Umbilical cord (tissue), 1 donor: ENCODE measurements at regions not wholly inside any gene's neighbourhood (a gene's known extent, or its start where the extent isn't known, plus 50 kb on each side); places are given as distances from the start of the nearest gene placed in this dataset.
A peak's percentile ranks its signal among the peaks of the same experiment; 100 is the strongest.

ENCODE experiments used
- DNase-seq: peaks from one replicate; pipeline ENCODE4 v3.0.0-alpha.2; 2015; ENCODE audit warnings: low spot score

DNA sequence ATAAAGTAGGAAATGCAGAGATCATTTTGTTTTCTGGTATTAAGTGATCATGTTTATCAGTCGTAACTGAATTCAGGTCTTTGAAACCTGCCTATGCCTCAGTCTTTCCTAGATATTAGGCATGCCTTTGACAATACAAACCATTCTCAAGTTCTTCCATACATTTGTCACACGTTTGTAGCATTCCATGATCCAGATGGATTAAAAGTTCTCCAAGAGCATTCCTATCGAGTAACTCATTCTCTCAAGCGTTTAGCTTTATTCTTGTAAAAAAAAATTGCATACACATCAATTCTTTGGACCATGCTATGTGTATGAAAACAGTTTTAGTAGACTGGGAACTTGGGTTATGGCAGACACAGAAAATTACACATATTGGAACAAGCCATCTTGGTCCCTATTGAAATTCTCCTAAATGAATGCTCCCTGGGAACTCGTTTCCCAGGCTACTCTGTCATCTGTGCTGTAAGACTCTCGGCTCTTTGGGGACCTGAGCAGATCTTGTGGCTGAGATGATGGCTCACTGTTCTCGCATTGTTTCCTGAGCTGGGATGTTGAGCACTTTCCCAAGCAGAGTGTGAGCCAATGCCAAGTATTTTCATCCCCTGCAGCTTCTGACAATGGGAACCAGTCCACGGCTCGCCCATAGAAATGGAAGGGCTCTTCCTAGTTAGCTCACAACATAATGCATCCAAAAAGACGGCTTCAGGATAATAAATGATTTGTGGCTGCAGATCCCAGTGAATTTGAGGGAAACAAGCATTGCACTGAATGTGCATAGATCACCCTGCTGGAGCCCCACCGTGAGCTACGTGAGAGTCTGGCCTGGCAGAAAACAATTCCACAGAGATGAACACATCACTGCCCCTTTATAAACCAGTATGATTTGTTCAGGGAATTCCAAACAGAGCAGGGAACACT lies 230.2 kb downstream of the IRX1 start:
- DNase-seq = peak; percentile 11

DNA sequence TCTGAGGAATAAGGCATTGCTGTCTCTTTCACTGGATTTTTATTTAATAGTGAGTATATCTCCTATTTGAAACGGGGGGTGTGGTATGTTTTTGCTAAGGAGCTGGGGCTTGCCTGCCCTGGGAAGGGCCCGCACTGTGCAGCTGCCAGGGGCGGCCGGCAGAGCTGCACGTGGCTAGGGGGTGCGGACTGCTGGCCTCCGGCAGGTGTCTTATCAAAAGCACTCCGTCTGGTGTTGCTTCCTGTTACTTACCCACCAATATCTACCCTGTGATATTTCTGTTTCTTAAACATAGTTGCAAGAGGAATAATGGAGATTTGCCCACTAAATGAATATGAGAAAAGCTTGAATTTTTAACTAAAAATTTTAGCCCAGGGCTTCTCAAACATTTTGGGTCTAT lies 232.0 kb downstream of the IRX1 start:
- no peak for DNase-seq

DNA sequence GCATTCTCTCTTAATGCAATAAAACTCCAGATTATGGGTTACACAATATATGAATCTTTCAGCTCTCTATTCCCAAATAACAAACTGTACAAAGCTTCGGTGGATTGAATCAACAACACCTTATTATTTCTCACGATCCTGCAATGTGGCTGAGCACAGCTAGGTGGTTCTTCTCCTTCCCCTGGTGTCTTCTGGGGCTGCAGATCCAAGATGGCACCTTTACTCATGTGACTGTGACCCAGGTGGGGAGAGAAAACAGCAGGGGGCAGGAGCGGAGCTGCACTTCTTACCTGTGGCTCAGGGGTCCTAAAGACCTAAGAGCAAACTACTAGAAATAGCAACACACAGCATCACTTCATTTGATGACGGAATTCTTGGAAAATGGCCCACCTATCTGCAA lies 233.1 kb downstream of the IRX1 start:
- no peak for DNase-seq

- DNase-seq = no peak
Measured at GRCh38 chr5:3833566-3833965, 237.9 kb downstream of the IRX1 start.

GRCh38 chr5:3835811-3836210 lies 240.2 kb downstream of the IRX1 start:
- no peak for DNase-seq

DNA sequence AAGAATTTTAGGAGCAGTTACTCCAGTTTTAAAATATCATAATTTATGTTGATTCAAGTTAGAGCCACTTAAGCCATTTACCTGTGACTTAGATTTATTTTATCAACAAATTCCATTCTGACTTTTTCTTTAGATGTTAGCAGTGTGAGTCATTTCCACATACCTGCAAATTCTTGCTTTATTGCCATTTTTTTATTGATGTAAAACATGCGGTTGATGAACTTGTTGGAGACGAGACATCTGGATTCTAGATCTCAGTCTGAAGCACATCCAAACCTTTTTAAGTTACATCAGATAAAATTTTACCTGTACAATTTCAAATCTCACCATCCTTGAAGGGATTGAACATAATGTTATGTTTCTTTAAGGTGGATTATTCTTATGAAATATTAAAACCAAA lies 240.9 kb downstream of the IRX1 start:
- peak; percentile 64 for DNase-seq

DNA sequence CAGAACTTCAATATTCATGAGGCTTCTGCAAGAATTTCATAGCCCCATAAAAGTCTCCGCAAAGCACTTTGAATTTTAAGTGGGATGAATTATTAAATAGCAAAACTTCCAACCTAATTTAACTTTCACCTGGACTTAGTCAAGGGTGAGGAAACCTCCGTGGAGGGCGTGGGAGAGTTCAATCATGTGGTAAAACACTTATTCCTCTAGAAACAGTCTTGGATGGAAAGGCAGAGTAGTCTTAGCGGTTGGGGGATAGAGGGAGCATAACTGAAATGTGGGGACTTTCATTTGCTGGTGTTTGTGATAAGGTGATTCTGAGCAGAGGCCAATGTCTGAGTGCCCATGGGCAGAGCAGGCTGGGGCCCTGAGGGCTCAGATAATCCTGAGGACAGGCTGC lies 241.9 kb downstream of the IRX1 start:
- no peak for DNase-seq

DNA sequence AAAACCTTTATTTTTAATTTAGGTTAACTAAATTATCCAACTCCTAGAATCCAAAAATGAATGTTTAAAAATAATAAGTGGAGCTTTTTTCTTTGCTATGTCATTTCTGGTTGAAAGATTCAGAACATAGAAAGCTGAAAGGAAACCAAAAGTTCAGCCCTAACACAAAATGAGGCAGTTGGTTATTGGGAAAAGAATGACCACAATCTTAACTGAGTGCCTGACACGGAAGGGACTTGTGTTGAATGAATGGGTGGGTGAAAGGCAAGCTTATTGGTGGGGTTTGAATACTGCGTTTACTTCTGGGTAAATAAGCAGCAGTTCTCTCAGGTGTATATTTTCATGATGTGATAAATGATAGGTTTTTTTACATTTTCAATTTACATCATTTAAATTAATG lies 243.5 kb downstream of the IRX1 start:
- no peak for DNase-seq

DNA sequence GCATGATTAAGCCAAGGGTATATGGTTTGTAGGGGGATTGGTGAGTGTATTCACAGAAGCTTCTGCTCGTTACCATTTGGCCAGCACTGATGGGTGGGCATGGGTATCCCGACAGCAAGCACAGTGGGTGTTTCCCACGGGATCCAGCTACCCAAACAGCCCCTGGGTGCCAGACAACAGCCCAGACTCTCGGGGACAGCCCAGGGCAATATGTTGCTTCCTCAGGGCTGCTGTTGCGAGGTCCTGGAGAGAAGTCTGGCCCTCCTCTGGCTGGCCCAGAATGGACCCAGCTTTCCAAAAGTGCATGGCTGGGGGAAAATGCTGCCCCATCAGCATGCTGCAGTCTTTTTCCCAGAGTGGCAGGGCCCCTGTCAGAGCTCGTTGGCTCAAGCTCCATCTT lies 247.0 kb downstream of the IRX1 start:
- no peak for DNase-seq

- DNase-seq = peak; percentile 56
Measured at GRCh38 chr5:3843706-3844105, 248.1 kb downstream of the IRX1 start.

DNA sequence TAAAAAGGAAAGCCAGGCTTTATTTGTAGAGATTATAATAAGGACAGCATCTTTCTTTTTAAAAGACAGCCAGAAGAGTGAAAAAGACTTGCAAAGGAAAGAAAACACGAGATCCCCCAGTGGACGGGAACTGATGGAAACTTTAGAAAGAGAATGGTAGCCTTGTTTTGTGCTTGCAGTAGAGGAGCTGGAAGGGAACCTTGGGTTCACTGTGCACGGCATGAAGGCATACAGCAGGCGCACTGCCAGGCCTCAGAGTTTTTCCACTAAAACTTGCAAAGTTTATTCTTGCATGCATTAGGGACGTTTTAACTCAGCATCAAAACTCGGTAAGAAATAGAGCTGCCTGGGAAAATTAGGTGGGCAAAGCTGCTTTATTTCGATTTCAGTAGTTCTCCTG lies 248.6 kb downstream of the IRX1 start:
- no peak for DNase-seq

GRCh38 chr5:3845230-3845629 lies 249.6 kb downstream of the IRX1 start:
- DNase-seq = no peak

DNA sequence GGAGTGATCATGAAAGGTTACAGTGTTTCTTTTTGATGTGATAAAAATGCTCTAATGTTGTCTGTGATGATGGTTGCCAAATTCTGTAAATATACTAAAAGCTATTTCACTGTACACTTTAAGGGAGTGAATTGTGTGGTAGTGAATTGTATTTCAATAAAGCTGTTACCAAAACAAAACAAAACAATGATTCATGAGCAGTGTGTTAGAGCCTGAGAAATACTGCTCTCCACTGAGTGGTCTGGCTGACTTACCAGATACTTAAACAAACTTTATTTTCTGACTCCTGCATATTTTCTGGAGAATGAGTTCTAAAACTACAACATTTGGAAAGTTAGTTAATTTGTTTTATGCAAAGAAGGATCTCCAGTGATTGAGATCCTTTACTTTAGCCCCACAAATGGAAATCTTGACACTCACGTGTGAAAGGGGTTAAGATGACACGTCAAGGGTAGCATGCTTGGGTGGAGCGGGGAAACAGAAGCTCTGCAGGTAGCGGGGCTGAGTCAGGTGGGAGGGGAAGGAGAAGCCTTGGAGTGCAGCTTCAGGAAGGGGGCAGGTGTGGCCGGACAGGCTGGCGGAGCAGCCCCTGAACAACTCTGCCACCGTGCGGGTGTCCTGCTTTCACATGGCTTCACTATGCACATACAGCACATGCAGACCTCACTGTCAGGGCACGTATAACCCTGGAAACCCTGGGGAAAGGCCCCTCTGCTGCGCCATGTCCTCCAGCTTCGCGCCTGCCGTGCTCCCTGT lies 256.7 kb downstream of the IRX1 start:
- no peak for DNase-seq

- no peak for DNase-seq
Measured at GRCh38 chr5:3853362-3853761, 257.7 kb downstream of the IRX1 start.

GRCh38 chr5:3854188-3854821 lies 258.7 kb downstream of the IRX1 start:
- no peak for DNase-seq

- no peak for DNase-seq
Measured at GRCh38 chr5:3856036-3856435, 260.4 kb downstream of the IRX1 start.

- DNase-seq = no peak
Measured at GRCh38 chr5:3858524-3858923, 262.9 kb downstream of the IRX1 start.

GRCh38 chr5:3862906-3863305 lies 267.3 kb downstream of the IRX1 start:
- no peak for DNase-seq

DNA sequence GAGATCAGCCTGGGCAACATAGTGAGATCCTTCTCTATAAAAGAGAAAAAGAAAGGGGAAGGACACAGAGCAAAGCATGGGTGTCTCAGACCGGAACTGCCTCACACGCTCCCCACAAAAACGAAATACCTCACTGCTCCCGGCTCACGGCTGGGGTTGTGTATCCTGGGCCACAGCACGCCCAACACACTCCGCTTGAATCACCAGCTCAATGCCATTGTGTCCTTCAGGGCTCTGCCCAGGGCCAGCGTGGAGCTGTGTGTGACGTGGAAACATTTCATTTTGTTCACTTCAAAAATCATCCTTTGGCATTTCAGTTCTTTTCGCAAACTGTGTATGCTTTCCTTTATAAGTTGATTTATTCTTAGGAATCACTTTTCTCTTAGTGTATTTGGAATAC lies 279.5 kb downstream of the IRX1 start:
- DNase-seq = no peak

DNA sequence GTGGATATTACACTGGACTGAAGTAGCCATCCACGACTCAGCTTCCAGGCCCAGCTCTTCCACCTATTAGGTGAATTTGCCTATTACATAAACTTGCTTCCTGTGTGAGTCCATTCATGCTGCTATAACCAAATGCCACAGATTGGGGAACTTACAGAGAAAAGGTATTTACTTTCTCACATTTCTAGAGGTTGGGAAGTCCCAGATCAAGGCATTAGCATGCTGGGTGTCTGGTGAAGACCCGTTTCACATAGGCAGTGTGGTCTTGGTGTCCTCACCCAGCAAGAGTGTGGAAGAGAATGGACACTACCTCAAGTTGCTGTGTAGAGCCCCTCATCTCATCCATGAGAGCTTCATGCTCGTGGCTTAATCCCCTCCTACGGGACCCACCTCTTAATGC lies 282.6 kb downstream of the IRX1 start:
- no peak for DNase-seq

DNA sequence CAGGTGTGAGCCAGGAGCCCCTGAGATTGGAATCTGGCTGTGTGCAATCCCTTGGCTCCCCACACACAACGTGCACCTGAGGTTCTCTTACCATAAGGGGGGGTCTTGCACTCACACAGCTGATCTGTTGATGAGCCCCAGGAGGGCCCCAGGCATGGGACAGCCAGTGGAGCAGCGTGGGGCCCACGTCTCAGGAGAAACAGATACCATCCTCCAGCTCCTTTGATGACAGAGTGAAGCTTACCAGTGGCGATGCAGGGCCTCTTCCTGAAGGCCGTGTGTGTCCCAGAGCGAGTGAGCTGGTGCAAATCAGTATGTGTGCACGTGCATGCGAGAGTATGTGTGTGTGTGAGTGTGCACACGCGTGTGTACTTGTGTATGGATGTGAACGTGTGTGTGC lies 287.4 kb downstream of the IRX1 start:
- DNase-seq = no peak
